Liver (tissue), 8 donors: ENCODE measurements at regions not wholly inside any gene's neighbourhood (a gene's known extent, or its start where the extent isn't known, plus 50 kb on each side); places are given as distances from the start of the nearest gene placed in this dataset.

Experiments
- DNase-seq: peaks from one replicate; pipeline ENCODE4 v3.0.0-alpha.2; 2017; ENCODE audit warnings: low spot score
- H3K27ac ChIP-seq, 2 donors: one replicate each; pipeline ENCODE4 v1.7.0; 2013; ENCODE audit warnings: inconsistent platforms in 2 of 2, low read length in 2 of 2, control low read depth in 1 of 2, low read depth in 1 of 2, mild to moderate bottlenecking in 1 of 2
- H3K27me3 ChIP-seq, 4 donors: one replicate each; pipeline versions ENCODE4 v1.6.1 to v1.7.0; 2013; ENCODE audit warnings: low read length in 3 of 4, inconsistent platforms in 1 of 4, mild to moderate bottlenecking in 1 of 4, moderate library complexity in 1 of 4; ENCODE audit not compliant: control insufficient read depth in 4 of 4, insufficient read depth in 4 of 4
- H3K36me3 ChIP-seq, 4 donors: one replicate each; pipeline versions ENCODE4 v1.6.1 to v1.7.0; 2013; ENCODE audit warnings: low read length in 3 of 4, mild to moderate bottlenecking in 3 of 4, low read depth in 1 of 4, moderate library complexity in 1 of 4; ENCODE audit not compliant: control insufficient read depth in 4 of 4, insufficient read depth in 3 of 4
- H3K4me1 ChIP-seq, 4 donors: one replicate each; pipeline versions ENCODE4 v1.6.1 to v1.7.0; 2013; ENCODE audit warnings: low read length in 3 of 4, mild to moderate bottlenecking in 3 of 4, moderate library complexity in 1 of 4; ENCODE audit not compliant: control insufficient read depth in 4 of 4, insufficient read depth in 4 of 4
- H3K4me3 ChIP-seq, 3 donors: one replicate each; pipeline versions ENCODE4 v1.6.1 to v1.7.0; 2013; ENCODE audit warnings: low read length in 3 of 3, control low read depth in 1 of 3, low read depth in 1 of 3, mild to moderate bottlenecking in 1 of 3
- H3K9ac ChIP-seq, 2 donors: one replicate each; pipeline ENCODE4 v1.7.0; 2013; ENCODE audit warnings: low read length in 2 of 2, mild to moderate bottlenecking in 2 of 2, moderate library complexity in 2 of 2, control low read depth in 1 of 2, low read depth in 1 of 2
- H3K9me3 ChIP-seq, 4 donors: one replicate each; pipeline versions ENCODE4 v1.6.1 to v1.7.0; 2013; ENCODE audit warnings: low read length in 3 of 4; ENCODE audit not compliant: control insufficient read depth in 4 of 4
- ATF3 ChIP-seq: IDR thresholded peaks from 2 replicates; pipeline ENCODE4 v1.6.1; 2016; ENCODE audit warnings: antibody characterized with exemption
- CTCF ChIP-seq: fragments of 150-350 bp; IDR thresholded peaks from 2 replicates; pipeline ENCODE4 v1.5.1; 2017; ENCODE audit warnings: improper control_type of control experiment, low read depth, low read length; ENCODE audit not compliant: missing input control
- EGR1 ChIP-seq, 2 donors: IDR thresholded peaks; 2 replicates each; pipeline ENCODE4 v1.6.1; 2016 to 2018; ENCODE audit warnings: antibody characterized with exemption in 2 of 2, low read depth in 2 of 2
- FOXA1 ChIP-seq: IDR thresholded peaks from 2 replicates; pipeline ENCODE4 v1.6.1; 2016; ENCODE audit warnings: antibody characterized with exemption
- GABPA ChIP-seq, 2 donors: IDR thresholded peaks in 1 of 2; conservative IDR thresholded peaks in 1 of 2; 2 replicates each; pipeline ENCODE4 v1.6.1; 2016; ENCODE audit warnings: antibody characterized with exemption in 2 of 2, mild to moderate bottlenecking in 1 of 2, moderate library complexity in 1 of 2
- HNF4A ChIP-seq, 2 donors: conservative IDR thresholded peaks; 2 replicates each; pipeline ENCODE4 v1.6.1; 2016; ENCODE audit warnings: antibody characterized with exemption in 2 of 2, mild to moderate bottlenecking in 2 of 2
- HNF4G ChIP-seq: IDR thresholded peaks from 2 replicates; pipeline ENCODE4 v1.6.1; 2016; ENCODE audit warnings: antibody characterized with exemption
- JUND ChIP-seq, 2 donors: IDR thresholded peaks; 2 replicates each; pipeline ENCODE4 v1.6.1; 2016; ENCODE audit warnings: antibody characterized with exemption in 2 of 2
- MAX ChIP-seq: IDR thresholded peaks from 2 replicates; pipeline ENCODE4 v1.6.1; 2016; ENCODE audit warnings: antibody characterized with exemption
- NR2F2 ChIP-seq: IDR thresholded peaks from 2 replicates; pipeline ENCODE4 v1.6.1; 2016; ENCODE audit warnings: antibody characterized with exemption
- RAD21 ChIP-seq, 2 donors: IDR thresholded peaks; 2 replicates each; pipeline ENCODE4 v1.6.1; 2016; ENCODE audit warnings: antibody characterized with exemption in 2 of 2, mild to moderate bottlenecking in 2 of 2
- REST ChIP-seq: IDR thresholded peaks from 2 replicates; pipeline ENCODE4 v1.6.1; 2016; ENCODE audit warnings: antibody characterized with exemption, mild to moderate bottlenecking
- RXRA ChIP-seq, 2 donors: IDR thresholded peaks; 2 replicates each; pipeline ENCODE4 v1.6.1; 2017 to 2018; ENCODE audit warnings: antibody characterized with exemption in 2 of 2, mild to moderate bottlenecking in 1 of 2
- SP1 ChIP-seq: IDR thresholded peaks from 2 replicates; pipeline ENCODE4 v1.6.1; 2018; ENCODE audit warnings: antibody characterized with exemption, mild to moderate bottlenecking
- TAF1 ChIP-seq: conservative IDR thresholded peaks from 2 replicates; pipeline ENCODE4 v1.6.1; 2016; ENCODE audit warnings: antibody characterized with exemption, mild to moderate bottlenecking
- WGBS: extraction: QIAGEN DNeasy Blood & Tissue Kit; methylation state at CpG from one replicate; pipeline ENCODE4 v1.1.7; 2013; 5-methylcytosine and 5-hydroxymethylcytosine counted together
- donor health status: healthy.
- donor health status: healthy.
- donor health status: healthy.
- donor health status: healthy.
- donor health status: healthy.

- H3K27ac ChIP-seq, result peak overlapping the region; percentile 16 to 21
- 45% methylated on average over 18 of the region's 18 CpGs for WGBS
Measured at GRCh38 chr1:94327001-94327690, 89.8 kb upstream of the ARHGAP29 start.

GRCh38 chr1:94326329-94326728 is 88.9 kb upstream of the ARHGAP29 start:
- 59% methylated on average over 4 of the region's 4 CpGs for WGBS
- Histone ChIP-seq H3K27me3 (no peaks in the 10 kb centered on the region), H3K9ac (no peak overlapping the region), H3K9me3 (no peaks in the 10 kb centered on the region), H3K36me3 (no peaks in the 10 kb centered on the region), H3K4me1 (peaks cover 0 to 8% (median 1%) of the 10 kb centered on the region in 4 donors), H3K4me3 (no peak overlapping the region), H3K27ac (no peak overlapping the region)
- TF ChIP-seq HNF4G (no peak), TAF1 (no peak), ATF3 (no peak)
- no peak for DNase-seq

More at GRCh38 chr1:94327001-94327690, 89.8 kb upstream of the ARHGAP29 start:
- H3K4me1 ChIP-seq, result peaks cover 0 to 8% (median 1%) of the 10 kb centered on the region in 4 donors
- TF ChIP-seq NR2F2 (peak; percentile 44), CTCF (no peak), EGR1 (IDR thresholded peaks at IDR 0.05; ENCODE audit: low read depth in 2 of 2) (no peak), HNF4G (no peak), RXRA (IDR thresholded peaks at IDR 0.05) (peak in 1 of 2 donors; percentile 9), RAD21 (IDR thresholded peaks at IDR 0.05) (peak in 1 of 2 donors; percentile 37), SP1 (no peak), MAX (no peak)
- no peak overlapping the region for H3K4me3 ChIP-seq
- no peak for DNase-seq
- no peak overlapping the region for H3K9ac ChIP-seq
- H3K27me3 ChIP-seq, result no peaks in the 10 kb centered on the region
- no peaks in the 10 kb centered on the region for H3K36me3 ChIP-seq
- no peaks in the 10 kb centered on the region for H3K9me3 ChIP-seq

GRCh38 chr1:94325377-94326302 is 88.3 kb upstream of the ARHGAP29 start:
- Histone ChIP-seq H3K4me1 (peaks cover 0 to 8% (median 1%) of the 10 kb centered on the region in 4 donors), H3K27me3 (no peaks in the 10 kb centered on the region), H3K9ac (no peak overlapping the region), H3K4me3 (no peak overlapping the region), H3K9me3 (no peaks in the 10 kb centered on the region), H3K27ac (peak overlapping the region in 1 of 2 donors; percentile 33), H3K36me3 (no peaks in the 10 kb centered on the region)
- DNase-seq, result no peak
- TF ChIP-seq REST (no peak), FOXA1 (no peak), EGR1 (IDR thresholded peaks at IDR 0.05; ENCODE audit: low read depth in 2 of 2) (no peak), HNF4A (conservative IDR thresholded peaks at IDR 0.05) (no peak), JUND (IDR thresholded peaks at IDR 0.05) (no peak), MAX (no peak), GABPA (IDR thresholded peaks at IDR 0.05 in 1 of 2, conservative IDR thresholded peaks at IDR 0.05 in 1 of 2) (no peak), SP1 (no peak)
- 58% methylated on average over 5 of the region's 5 CpGs for WGBS
